ENCODE measurements at regions not wholly inside any gene's neighbourhood (a gene's known extent, or its start where the extent isn't known, plus 50 kb on each side); places are given as distances from the start of the nearest gene placed in this dataset.

- TF ChIP-seq CTCF (IDR thresholded peaks at IDR 0.05): no peak
- no peak overlapping the region for H3K4me3 ChIP-seq
- DNase-seq: no peak
- no peaks in the 10 kb centered on the region for H3K4me1 ChIP-seq
- H3K27me3 ChIP-seq: no peaks in the 10 kb centered on the region
- H3K9me3 ChIP-seq: peaks cover 0 to 6% (median 0%) of the 10 kb centered on the region in 3 donors
- no peak overlapping the region for H3K27ac ChIP-seq
- H3K36me3 ChIP-seq: no peaks in the 10 kb centered on the region
- intact Hi-C loops (cut with DNase I; ENCODE audit: low total_unique reads): no loop called here
Observed at GRCh38 chr2:57552885-57553284, 493.7 kb upstream of the VRK2 start.

GRCh38 chr2:57554348-57554747 lies 492.3 kb upstream of the VRK2 start:
- Histone ChIP-seq H3K27me3 (no peaks in the 10 kb centered on the region), H3K36me3 (no peaks in the 10 kb centered on the region), H3K4me3 (no peak overlapping the region), H3K9me3 (peaks cover 0 to 6% (median 0%) of the 10 kb centered on the region in 3 donors), H3K27ac (no peak overlapping the region), H3K4me1 (no peaks in the 10 kb centered on the region)
- intact Hi-C loops (cut with DNase I; ENCODE audit: low total_unique reads): no loop called here
- no peak for TF ChIP-seq CTCF (IDR thresholded peaks at IDR 0.05)
- DNase-seq: no peak

- H3K9me3 ChIP-seq: peaks cover 0 to 6% (median 0%) of the 10 kb centered on the region in 3 donors
- H3K4me3 ChIP-seq: no peak overlapping the region
- no peaks in the 10 kb centered on the region for H3K36me3 ChIP-seq
- no peak for TF ChIP-seq CTCF (IDR thresholded peaks at IDR 0.05)
- intact Hi-C loops (cut with DNase I; ENCODE audit: low total_unique reads): no loop called here
- no peak for DNase-seq
- H3K27ac ChIP-seq: no peak overlapping the region
- no peaks in the 10 kb centered on the region for H3K4me1 ChIP-seq
- no peaks in the 10 kb centered on the region for H3K27me3 ChIP-seq
Observed at GRCh38 chr2:57558312-57558711, 488.3 kb upstream of the VRK2 start.

- no peak for TF ChIP-seq CTCF (IDR thresholded peaks at IDR 0.05)
- DNase-seq: no peak
- H3K4me1 ChIP-seq: no peaks in the 10 kb centered on the region
- H3K9me3 ChIP-seq: peaks cover 0 to 4% (median 0%) of the 10 kb centered on the region in 3 donors
- no peak overlapping the region for H3K4me3 ChIP-seq
- H3K36me3 ChIP-seq: no peaks in the 10 kb centered on the region
- H3K27ac ChIP-seq: no peak overlapping the region
- intact Hi-C loops (cut with DNase I; ENCODE audit: low total_unique reads): no loop called here
- no peaks in the 10 kb centered on the region for H3K27me3 ChIP-seq
Observed at GRCh38 chr2:57562495-57562894, 484.1 kb upstream of the VRK2 start.

- Histone ChIP-seq H3K36me3 (no peaks in the 10 kb centered on the region), H3K4me3 (no peak overlapping the region), H3K27ac (no peak overlapping the region), H3K4me1 (no peaks in the 10 kb centered on the region), H3K27me3 (no peaks in the 10 kb centered on the region), H3K9me3 (no peaks in the 10 kb centered on the region)
- no peak for TF ChIP-seq CTCF (IDR thresholded peaks at IDR 0.05)
- intact Hi-C loops (cut with DNase I; ENCODE audit: low total_unique reads): no loop called here
- no peak for DNase-seq
Observed at GRCh38 chr2:57563015-57563414, 483.6 kb upstream of the VRK2 start.

- no peak overlapping the region for H3K4me3 ChIP-seq
- DNase-seq: no peak
- no peak for TF ChIP-seq CTCF (IDR thresholded peaks at IDR 0.05)
- no peaks in the 10 kb centered on the region for H3K9me3 ChIP-seq
- H3K27me3 ChIP-seq: no peaks in the 10 kb centered on the region
- intact Hi-C loops (cut with DNase I; ENCODE audit: low total_unique reads): no loop called here
- H3K27ac ChIP-seq: no peak overlapping the region
- no peaks in the 10 kb centered on the region for H3K4me1 ChIP-seq
- no peaks in the 10 kb centered on the region for H3K36me3 ChIP-seq
Observed at GRCh38 chr2:57567245-57567644, 479.4 kb upstream of the VRK2 start.

All from tibial artery (tissue), 4 donors.